T-helper 1 cell treated with Interleukin-12 subunit alpha and Interleukin-12 subunit beta and Interleukin-4 antibody, amounts not matched to agents 30 μg/mL and 1 μg/mL, for 36 hours (primary cell): ENCODE measurements at regions not wholly inside any gene's neighbourhood (a gene's known extent, or its start where the extent isn't known, plus 50 kb on each side); places are given as distances from the start of the nearest gene placed in this dataset.
"Not testable (repeated sequence)": the region's sequence is repeated elsewhere in the genome, so short reads cannot be mapped to it uniquely, and the experiment has no call there.

Experiments
- H3K27ac Mint-ChIP-seq: one replicate; pipeline ENCODE4 v1.8.0; 2021; ENCODE audit warnings: mild to moderate bottlenecking, mixed read lengths
- H3K27me3 Mint-ChIP-seq: one replicate; pipeline ENCODE4 v1.8.0; 2021; ENCODE audit warnings: low read depth, mixed read lengths
- H3K36me3 Mint-ChIP-seq: one replicate; pipeline ENCODE4 v1.8.0; 2021; ENCODE audit warnings: low read depth, mixed read lengths
- H3K4me1 Mint-ChIP-seq: one replicate; pipeline ENCODE4 v1.8.0; 2021; ENCODE audit warnings: low read depth, mixed read lengths
- H3K4me3 Mint-ChIP-seq: one replicate; pipeline ENCODE4 v1.8.0; 2021; ENCODE audit warnings: mild to moderate bottlenecking, moderate library complexity, mixed read lengths
- H3K9me3 Mint-ChIP-seq: one replicate; pipeline ENCODE4 v1.8.0; 2021; ENCODE audit warnings: mixed read lengths

- Mint-ChIP-seq H3K27ac (no peak overlapping the region), H3K4me3 (no peak overlapping the region), H3K27me3 (no peaks in the 10 kb centered on the region), H3K4me1 (no peaks in the 10 kb centered on the region), H3K36me3 (no peaks in the 10 kb centered on the region), H3K9me3 (peaks cover 5% of the 10 kb centered on the region)
These were observed 739.6 kb upstream of the SLIT2 start for GRCh38 chr4:19512086-19512485.

GRCh38 chr4:19510993-19511392 lies 740.7 kb upstream of the SLIT2 start:
- H3K36me3 Mint-ChIP-seq: no peaks in the 10 kb centered on the region
- H3K4me1 Mint-ChIP-seq: no peaks in the 10 kb centered on the region
- H3K9me3 Mint-ChIP-seq: peaks cover 6% of the 10 kb centered on the region
- no peaks in the 10 kb centered on the region for H3K27me3 Mint-ChIP-seq
- H3K27ac Mint-ChIP-seq: no peak overlapping the region
- H3K4me3 Mint-ChIP-seq: no peak overlapping the region

DNA sequence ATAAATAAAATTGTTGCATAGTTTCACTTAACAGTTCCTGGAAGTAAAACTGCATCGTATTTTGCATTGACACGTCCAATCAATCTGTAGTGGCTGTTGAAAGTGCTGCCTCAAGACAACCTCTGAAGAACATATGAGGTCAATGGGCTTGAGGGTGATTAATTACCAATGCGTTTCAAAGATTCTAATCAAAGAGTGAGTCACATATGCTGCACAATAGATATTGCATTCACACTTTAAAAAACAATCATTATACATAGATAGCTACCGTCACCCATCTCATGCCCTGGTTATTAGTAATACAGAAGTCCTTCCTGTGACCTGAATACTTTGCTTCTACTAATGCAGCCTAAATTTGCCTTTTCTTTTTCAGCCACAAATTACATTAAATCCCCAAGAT lies 743.3 kb upstream of the SLIT2 start:
- Mint-ChIP-seq H3K9me3 (peaks cover 11% of the 10 kb centered on the region), H3K27ac (no peak overlapping the region), H3K36me3 (no peaks in the 10 kb centered on the region), H3K27me3 (no peaks in the 10 kb centered on the region), H3K4me3 (no peak overlapping the region), H3K4me1 (no peaks in the 10 kb centered on the region)

DNA sequence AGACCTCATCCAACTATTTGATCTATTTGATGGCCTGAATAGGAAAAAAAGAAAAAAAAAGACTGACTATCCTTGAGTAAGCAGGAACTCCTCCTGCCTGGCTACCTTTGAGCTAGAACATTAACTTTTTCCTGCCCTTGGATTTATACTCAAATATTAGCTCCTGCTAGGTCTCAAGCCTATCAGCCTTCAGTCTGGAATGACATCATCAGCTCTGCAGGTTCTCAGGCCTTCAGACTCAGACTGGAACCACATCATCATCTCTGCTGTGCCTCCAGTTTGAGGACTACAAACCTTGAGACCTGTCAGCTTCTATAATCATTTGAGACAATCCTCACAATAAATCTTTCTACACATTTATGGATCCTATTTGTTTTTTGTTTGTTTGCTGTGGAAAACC lies 754.0 kb upstream of the SLIT2 start:
- no peaks in the 10 kb centered on the region for H3K36me3 Mint-ChIP-seq
- H3K27me3 Mint-ChIP-seq: no peaks in the 10 kb centered on the region
- no peak overlapping the region for H3K4me3 Mint-ChIP-seq
- peaks cover 12% of the 10 kb centered on the region for H3K9me3 Mint-ChIP-seq
- no peaks in the 10 kb centered on the region for H3K4me1 Mint-ChIP-seq
- H3K27ac Mint-ChIP-seq: no peak overlapping the region

- Mint-ChIP-seq H3K27ac (no peak overlapping the region), H3K4me3 (no peak overlapping the region), H3K9me3 (peaks cover 12% of the 10 kb centered on the region), H3K36me3 (no peaks in the 10 kb centered on the region), H3K4me1 (no peaks in the 10 kb centered on the region), H3K27me3 (no peaks in the 10 kb centered on the region)
These were observed 754.9 kb upstream of the SLIT2 start for GRCh38 chr4:19496756-19497155.

DNA sequence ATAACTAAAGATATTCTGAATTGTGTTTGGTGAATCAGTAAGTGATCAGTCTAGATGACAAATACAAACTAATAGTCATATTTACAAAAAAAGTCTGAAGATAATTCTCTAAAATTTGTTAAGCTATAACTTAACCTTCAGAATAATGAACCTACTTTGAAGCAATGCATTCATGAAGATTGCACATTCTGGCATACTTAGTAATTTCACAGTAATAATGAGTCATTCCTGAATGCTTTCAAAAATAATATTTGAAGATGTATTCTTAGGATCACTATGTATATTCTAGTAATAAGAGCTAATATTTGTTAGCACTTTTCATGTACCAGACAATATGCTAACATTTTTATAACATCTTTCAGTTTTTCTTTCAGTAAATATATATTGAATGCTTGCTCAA lies 756.7 kb upstream of the SLIT2 start:
- Mint-ChIP-seq H3K9me3 (peaks cover 12% of the 10 kb centered on the region), H3K36me3 (no peaks in the 10 kb centered on the region), H3K27me3 (no peaks in the 10 kb centered on the region), H3K4me3 (no peak overlapping the region), H3K27ac (no peak overlapping the region), H3K4me1 (no peaks in the 10 kb centered on the region)

GRCh38 chr4:19492606-19493005 lies 759.1 kb upstream of the SLIT2 start:
- no peaks in the 10 kb centered on the region for H3K4me1 Mint-ChIP-seq
- no peak overlapping the region for H3K27ac Mint-ChIP-seq
- H3K36me3 Mint-ChIP-seq: no peaks in the 10 kb centered on the region
- H3K9me3 Mint-ChIP-seq: peaks cover 12% of the 10 kb centered on the region
- no peak overlapping the region for H3K4me3 Mint-ChIP-seq
- no peaks in the 10 kb centered on the region for H3K27me3 Mint-ChIP-seq

DNA sequence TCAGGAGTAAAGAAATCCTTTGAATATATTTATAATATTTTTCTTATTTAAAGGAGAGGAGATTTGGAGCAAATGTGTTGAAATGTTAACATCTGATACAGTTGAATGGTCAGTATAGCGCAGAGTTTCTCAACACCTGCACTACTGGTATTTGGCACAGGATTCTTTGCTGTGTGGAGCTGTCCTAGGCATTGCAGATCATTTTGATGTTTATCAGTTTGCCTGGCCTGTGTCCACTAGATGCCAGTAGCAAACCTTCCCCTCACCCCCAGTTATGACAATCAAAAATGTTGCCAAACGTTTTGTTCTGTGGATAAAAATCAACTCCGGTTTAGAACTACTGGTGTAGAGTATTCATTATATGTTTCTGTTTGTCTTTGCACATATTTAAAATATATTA lies 765.3 kb upstream of the SLIT2 start:
- Mint-ChIP-seq H3K27ac (no peak overlapping the region), H3K36me3 (no peaks in the 10 kb centered on the region), H3K9me3 (no peaks in the 10 kb centered on the region), H3K4me3 (no peak overlapping the region), H3K27me3 (no peaks in the 10 kb centered on the region), H3K4me1 (no peaks in the 10 kb centered on the region)

DNA sequence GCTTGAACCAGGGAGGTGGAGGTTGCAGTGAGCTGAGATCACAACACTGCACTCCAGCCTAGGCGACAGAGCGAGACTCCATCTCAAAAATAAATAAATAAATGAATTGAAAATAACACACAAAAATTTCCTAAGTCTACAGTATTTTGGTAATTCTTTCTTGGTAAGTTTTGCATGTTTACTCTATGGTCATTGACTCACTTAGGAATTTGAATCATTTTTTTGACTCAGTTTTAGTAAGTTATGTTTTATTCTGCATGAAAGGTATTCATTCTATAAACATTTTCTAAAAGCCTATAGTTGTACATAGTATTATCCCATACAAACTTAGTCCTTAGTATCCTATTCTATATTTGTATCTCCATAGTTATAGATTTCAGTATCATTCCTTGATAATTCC lies 772.9 kb upstream of the SLIT2 start:
- no peak overlapping the region for H3K27ac Mint-ChIP-seq
- H3K4me1 Mint-ChIP-seq: no peaks in the 10 kb centered on the region
- no peak overlapping the region for H3K4me3 Mint-ChIP-seq
- no peaks in the 10 kb centered on the region for H3K27me3 Mint-ChIP-seq
- no peaks in the 10 kb centered on the region for H3K9me3 Mint-ChIP-seq
- H3K36me3 Mint-ChIP-seq: no peaks in the 10 kb centered on the region

GRCh38 chr4:19473569-19473968 lies 778.1 kb upstream of the SLIT2 start:
- Mint-ChIP-seq H3K36me3 (no peaks in the 10 kb centered on the region), H3K9me3 (peaks cover 9% of the 10 kb centered on the region), H3K27me3 (no peaks in the 10 kb centered on the region), H3K4me1 (no peaks in the 10 kb centered on the region), H3K27ac (no peak overlapping the region), H3K4me3 (no peak overlapping the region)

- H3K27ac Mint-ChIP-seq: no peak overlapping the region
- no peaks in the 10 kb centered on the region for H3K36me3 Mint-ChIP-seq
- no peaks in the 10 kb centered on the region for H3K27me3 Mint-ChIP-seq
- peaks cover 9% of the 10 kb centered on the region for H3K9me3 Mint-ChIP-seq
- H3K4me1 Mint-ChIP-seq: no peaks in the 10 kb centered on the region
- no peak overlapping the region for H3K4me3 Mint-ChIP-seq
These were observed 779.0 kb upstream of the SLIT2 start for GRCh38 chr4:19472666-19473065.

DNA sequence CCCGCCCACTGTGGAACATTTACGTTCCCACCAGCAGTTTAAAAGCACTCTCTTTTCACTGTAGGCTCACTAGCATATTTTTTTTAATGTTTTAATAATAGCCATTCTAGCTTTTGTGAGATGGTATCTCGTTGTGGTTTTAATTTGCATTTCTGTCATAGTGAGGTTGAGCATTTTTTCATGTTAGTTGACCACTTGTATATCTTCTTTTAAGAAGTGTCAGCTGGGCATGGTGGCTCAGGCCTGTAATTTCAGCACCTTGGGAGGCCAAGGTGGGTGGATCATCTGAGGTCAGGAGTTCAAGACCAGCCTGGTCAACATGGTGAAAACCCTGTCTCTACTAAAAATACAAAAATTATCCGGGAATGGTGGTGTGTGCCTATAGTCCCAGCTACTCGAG lies 781.7 kb upstream of the SLIT2 start:
- not testable (repeated sequence) for H3K4me3 Mint-ChIP-seq, H3K4me1 Mint-ChIP-seq, H3K27me3 Mint-ChIP-seq, H3K36me3 Mint-ChIP-seq, H3K9me3 Mint-ChIP-seq, H3K27ac Mint-ChIP-seq

DNA sequence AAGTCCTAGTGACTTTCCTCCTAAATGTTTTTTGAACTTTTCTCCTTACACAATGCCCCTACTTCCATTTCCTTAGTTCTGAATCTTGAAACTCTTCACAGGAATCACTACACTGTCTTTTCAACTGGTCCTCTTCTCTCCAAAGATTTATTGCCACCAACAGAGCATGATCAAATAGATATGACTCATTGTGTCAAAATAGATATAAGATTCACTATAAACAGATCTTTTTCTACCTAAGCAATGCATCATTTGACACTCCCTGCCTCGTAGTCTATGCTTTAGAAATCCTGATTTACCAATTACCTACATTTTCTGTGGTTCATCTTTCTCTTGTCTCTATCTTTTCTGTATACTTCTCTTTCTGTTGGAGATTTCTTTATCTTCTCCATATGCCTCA lies 789.6 kb upstream of the SLIT2 start:
- H3K27ac Mint-ChIP-seq: no peak overlapping the region
- H3K27me3 Mint-ChIP-seq: no peaks in the 10 kb centered on the region
- no peaks in the 10 kb centered on the region for H3K4me1 Mint-ChIP-seq
- H3K9me3 Mint-ChIP-seq: peaks cover 5% of the 10 kb centered on the region
- H3K4me3 Mint-ChIP-seq: no peak overlapping the region
- H3K36me3 Mint-ChIP-seq: no peaks in the 10 kb centered on the region

DNA sequence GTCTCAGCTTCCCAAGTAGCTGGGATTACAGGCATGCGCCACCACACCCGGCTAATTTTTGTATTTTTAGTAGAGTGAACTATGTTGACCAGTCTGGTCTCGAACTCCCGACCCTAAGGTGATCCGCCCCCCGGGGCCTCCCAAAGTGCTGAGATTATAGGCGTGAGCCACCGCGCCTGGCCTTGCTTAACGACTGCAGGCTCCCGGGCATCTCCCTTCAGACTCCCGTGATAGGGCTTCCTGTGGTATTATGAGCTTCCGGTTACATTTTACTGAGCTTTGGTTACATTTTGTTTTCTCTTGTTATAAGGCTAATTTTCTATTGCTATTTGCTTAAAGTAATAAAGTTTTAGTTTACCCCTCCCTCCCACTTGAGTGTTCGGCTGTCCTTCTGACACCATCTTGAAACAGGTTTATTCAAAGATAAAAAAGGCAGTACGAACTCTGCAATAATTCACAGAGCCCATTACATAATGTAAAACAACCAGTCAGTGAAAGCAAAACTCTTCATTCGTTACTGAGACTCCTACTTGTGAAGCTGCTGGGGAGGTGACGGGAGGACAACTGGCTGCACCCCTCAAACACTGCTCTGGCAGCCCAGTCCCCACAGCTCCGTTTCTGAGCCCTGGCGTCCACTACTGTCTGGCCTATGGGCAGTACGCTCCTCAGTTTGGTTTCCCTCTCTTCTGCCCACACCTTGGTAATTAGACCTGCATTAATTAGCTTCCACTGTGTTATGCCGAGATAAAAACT lies 795.7 kb upstream of the SLIT2 start:
- Mint-ChIP-seq H3K27me3 (no peaks in the 10 kb centered on the region), H3K36me3 (no peaks in the 10 kb centered on the region), H3K4me1 (no peaks in the 10 kb centered on the region), H3K27ac (no peak overlapping the region), H3K9me3 (peaks cover 27% of the 10 kb centered on the region), H3K4me3 (no peak overlapping the region)

- Mint-ChIP-seq H3K4me3 (no peak overlapping the region), H3K36me3 (no peaks in the 10 kb centered on the region), H3K4me1 (no peaks in the 10 kb centered on the region), H3K9me3 (peaks cover 28% of the 10 kb centered on the region), H3K27me3 (no peaks in the 10 kb centered on the region), H3K27ac (no peak overlapping the region)
These were observed 796.5 kb upstream of the SLIT2 start for GRCh38 chr4:19455196-19455595.

DNA sequence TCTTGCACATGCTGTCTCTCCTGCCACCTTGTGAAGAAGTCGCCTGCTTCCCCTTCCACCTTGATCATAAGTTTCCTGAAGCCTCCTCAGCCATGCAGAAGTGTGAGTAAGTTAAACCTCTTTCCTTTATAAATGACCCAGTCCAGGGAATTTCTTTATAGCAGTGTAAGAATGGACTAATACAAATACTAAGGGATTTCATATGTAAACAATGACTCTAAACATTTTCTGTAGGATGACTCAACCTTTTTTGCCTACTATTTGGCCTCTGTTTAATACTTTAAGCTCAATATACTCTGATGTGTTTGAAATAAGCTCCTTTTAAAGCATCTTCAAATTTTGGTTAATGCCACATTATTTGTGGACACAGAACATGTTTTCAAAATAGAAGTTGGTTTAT lies 813.5 kb upstream of the SLIT2 start:
- Mint-ChIP-seq H3K9me3 (peaks cover 30% of the 10 kb centered on the region), H3K27ac (no peak overlapping the region), H3K36me3 (no peaks in the 10 kb centered on the region), H3K4me1 (no peaks in the 10 kb centered on the region), H3K4me3 (no peak overlapping the region), H3K27me3 (no peaks in the 10 kb centered on the region)
